ENCODE measurements at regions not wholly inside any gene's neighbourhood (a gene's known extent, or its start where the extent isn't known, plus 50 kb on each side); places are given as distances from the start of the nearest gene placed in this dataset.

DNA sequence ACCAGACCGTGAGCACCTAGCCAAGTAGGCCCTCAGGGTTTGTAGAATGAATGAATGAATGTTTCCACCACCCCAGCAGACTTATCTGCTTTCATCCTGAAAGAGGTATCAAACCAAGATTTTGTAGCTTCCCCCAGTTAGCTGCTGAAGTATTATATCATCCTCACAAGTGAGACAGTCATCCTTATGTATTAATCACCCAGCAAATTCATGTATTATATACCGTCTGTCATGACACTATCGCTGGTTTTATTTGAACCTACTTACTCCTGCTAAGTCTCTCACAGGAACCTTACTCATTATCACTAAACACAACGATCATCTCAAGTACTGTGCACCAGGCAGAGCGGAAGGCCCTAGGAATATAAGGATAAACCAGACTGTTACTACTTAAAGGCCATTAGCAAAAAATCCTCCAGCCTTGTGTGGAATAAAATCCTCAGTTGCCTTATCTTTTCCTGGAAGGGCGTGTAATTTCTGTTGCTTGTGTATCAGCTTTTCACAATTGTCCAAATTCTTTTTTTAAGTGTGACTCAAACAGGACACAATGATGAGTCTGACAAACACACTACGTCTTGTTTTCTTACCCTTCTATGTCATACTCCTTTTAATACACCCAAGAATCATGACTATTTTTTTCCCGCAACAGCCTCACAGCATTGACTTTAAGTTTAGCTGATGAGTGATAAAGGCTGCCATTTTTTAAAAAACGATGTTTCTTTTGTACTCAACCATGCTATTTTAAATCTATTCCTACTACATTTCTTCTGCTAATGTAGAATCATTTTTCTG lies 176.1 kb upstream of the KLF14 start:
- TF ChIP-seq, protein P1, sequence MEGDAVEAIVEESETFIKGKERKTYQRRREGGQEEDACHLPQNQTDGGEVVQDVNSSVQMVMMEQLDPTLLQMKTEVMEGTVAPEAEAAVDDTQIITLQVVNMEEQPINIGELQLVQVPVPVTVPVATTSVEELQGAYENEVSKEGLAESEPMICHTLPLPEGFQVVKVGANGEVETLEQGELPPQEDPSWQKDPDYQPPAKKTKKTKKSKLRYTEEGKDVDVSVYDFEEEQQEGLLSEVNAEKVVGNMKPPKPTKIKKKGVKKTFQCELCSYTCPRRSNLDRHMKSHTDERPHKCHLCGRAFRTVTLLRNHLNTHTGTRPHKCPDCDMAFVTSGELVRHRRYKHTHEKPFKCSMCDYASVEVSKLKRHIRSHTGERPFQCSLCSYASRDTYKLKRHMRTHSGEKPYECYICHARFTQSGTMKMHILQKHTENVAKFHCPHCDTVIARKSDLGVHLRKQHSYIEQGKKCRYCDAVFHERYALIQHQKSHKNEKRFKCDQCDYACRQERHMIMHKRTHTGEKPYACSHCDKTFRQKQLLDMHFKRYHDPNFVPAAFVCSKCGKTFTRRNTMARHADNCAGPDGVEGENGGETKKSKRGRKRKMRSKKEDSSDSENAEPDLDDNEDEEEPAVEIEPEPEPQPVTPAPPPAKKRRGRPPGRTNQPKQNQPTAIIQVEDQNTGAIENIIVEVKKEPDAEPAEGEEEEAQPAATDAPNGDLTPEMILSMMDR (IDR thresholded peaks at IDR 0.05), result no peak
- no peak for TF ChIP-seq POLR2A (IDR thresholded peaks at IDR 0.05)

Measured in testis (tissue), 2 donors.